Calu3 (cell line): ENCODE measurements at regions not wholly inside any gene's neighbourhood (a gene's known extent, or its start where the extent isn't known, plus 50 kb on each side); places are given as distances from the start of the nearest gene placed in this dataset.

Source experiments
- BruUV-seq: library from RNA; stranded (reverse); fragments of 400-500 nt; replicated peaks from 2 replicates; lab custom pipeline; 2021; lab: Mats Ljungman, UMichigan
- CTCF ChIA-PET: fragments of 300-600 bp; sonication (Branson Sonifier 250); formaldehyde crosslinking; loops from one replicate; lab custom pipeline; 2022; ENCODE audit warnings: antibody characterized with exemption; lab: Charles Lee
- DNase-seq: peaks from one replicate; pipeline ENCODE4 v3.0.0; 2022
- H3K27ac Mint-ChIP-seq: one replicate; pipeline ENCODE4 v1.8.0; 2022; ENCODE audit warnings: mixed read lengths; ENCODE audit not compliant: unreplicated experiment
- H3K27me3 Mint-ChIP-seq: one replicate; pipeline ENCODE4 v1.8.0; 2022; ENCODE audit warnings: mixed read lengths; ENCODE audit not compliant: unreplicated experiment
- H3K36me3 Mint-ChIP-seq: one replicate; pipeline ENCODE4 v1.8.0; 2022; ENCODE audit warnings: mild to moderate bottlenecking, moderate library complexity, mixed read lengths; ENCODE audit not compliant: insufficient read depth, unreplicated experiment
- H3K4me1 Mint-ChIP-seq: one replicate; pipeline ENCODE4 v1.8.0; 2022; ENCODE audit warnings: mild to moderate bottlenecking, low read depth, mixed read lengths; ENCODE audit not compliant: unreplicated experiment
- H3K4me3 Mint-ChIP-seq: one replicate; pipeline ENCODE4 v1.8.0; 2022; ENCODE audit warnings: mild to moderate bottlenecking, low read depth, moderate library complexity, mixed read lengths; ENCODE audit not compliant: unreplicated experiment
- H3K9me3 Mint-ChIP-seq: one replicate; pipeline ENCODE4 v1.8.0; 2022; ENCODE audit warnings: low read depth, mixed read lengths; ENCODE audit not compliant: unreplicated experiment
- intact Hi-C: fragments of 100-400 bp; cut with micrococcal nuclease; formaldehyde crosslinking; loops from one replicate; pipeline ENCODE4 v1.10.0; 2022; ENCODE audit not compliant: unreplicated experiment
- TF ChIP-seq, protein P1 (sequence below): fragments of 200-600 bp; IDR thresholded peaks from one replicate; pipeline ENCODE4 v1.8.0; 2022; ENCODE audit warnings: antibody characterized with exemption; ENCODE audit not compliant: unreplicated experiment

DNA sequence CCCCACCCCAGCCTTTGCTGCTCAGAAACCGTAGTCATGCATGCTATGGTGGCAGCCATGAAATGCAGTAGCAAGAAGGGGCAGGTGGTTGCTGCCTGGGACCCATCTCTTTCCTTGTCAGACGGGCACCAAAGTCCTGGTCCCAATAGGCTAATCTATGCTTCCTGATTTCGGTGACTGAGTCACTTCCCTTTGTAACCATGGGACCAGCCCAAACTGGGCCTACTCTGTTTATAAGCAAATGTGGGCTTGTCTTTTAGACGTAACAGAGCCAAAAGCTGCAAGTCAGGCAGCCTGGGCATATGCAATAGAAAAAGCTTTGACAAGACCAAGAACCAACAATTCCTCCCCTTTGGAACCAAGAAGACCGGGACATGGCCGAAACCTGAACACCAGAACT lies 99.1 kb upstream of the RBBP6 start:
- CTCF ChIA-PET: no interaction called here

DNA sequence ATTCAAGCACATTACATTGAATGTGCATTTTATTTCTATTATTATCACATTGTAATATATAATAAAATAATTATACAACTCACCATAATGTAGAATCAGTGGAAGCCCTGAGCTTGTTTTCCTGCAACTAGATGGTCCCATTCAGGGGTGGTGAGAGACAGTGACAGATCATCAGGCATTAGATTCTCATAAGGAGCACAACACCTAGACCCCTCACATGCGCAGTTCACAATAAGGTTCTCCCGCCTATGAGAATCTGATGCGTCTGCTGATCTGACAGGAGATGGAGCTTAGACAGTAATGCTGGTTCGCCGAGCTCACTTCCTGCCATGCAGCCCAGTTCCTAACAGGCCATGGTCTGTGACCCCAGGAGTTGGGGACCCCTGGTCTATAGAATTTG lies 96.7 kb upstream of the RBBP6 start:
- Mint-ChIP-seq H3K9me3 (no peaks in the 10 kb centered on the region), H3K27ac (no peak overlapping the region), H3K4me1 (no peaks in the 10 kb centered on the region), H3K4me3 (no peak overlapping the region), H3K36me3 (no peaks in the 10 kb centered on the region), H3K27me3 (peaks cover 61% of the 10 kb centered on the region)
- intact Hi-C loops: no loop called here
- CTCF ChIA-PET: no interaction called here
- BruUV-seq: no TSS peak
- TF ChIP-seq, protein P1, sequence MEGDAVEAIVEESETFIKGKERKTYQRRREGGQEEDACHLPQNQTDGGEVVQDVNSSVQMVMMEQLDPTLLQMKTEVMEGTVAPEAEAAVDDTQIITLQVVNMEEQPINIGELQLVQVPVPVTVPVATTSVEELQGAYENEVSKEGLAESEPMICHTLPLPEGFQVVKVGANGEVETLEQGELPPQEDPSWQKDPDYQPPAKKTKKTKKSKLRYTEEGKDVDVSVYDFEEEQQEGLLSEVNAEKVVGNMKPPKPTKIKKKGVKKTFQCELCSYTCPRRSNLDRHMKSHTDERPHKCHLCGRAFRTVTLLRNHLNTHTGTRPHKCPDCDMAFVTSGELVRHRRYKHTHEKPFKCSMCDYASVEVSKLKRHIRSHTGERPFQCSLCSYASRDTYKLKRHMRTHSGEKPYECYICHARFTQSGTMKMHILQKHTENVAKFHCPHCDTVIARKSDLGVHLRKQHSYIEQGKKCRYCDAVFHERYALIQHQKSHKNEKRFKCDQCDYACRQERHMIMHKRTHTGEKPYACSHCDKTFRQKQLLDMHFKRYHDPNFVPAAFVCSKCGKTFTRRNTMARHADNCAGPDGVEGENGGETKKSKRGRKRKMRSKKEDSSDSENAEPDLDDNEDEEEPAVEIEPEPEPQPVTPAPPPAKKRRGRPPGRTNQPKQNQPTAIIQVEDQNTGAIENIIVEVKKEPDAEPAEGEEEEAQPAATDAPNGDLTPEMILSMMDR: no peak
- DNase-seq: no peak

More for the DNA sequence above, 99.1 kb upstream of the RBBP6 start:
- TF ChIP-seq, protein P1: no peak
- BruUV-seq: no TSS peak
- peaks cover 80% of the 10 kb centered on the region for H3K27me3 Mint-ChIP-seq
- no peak overlapping the region for H3K27ac Mint-ChIP-seq
- no peak overlapping the region for H3K4me3 Mint-ChIP-seq
- intact Hi-C loops: no loop called here
- no peak for DNase-seq
- H3K36me3 Mint-ChIP-seq: no peaks in the 10 kb centered on the region
- H3K9me3 Mint-ChIP-seq: no peaks in the 10 kb centered on the region
- no peaks in the 10 kb centered on the region for H3K4me1 Mint-ChIP-seq

DNA sequence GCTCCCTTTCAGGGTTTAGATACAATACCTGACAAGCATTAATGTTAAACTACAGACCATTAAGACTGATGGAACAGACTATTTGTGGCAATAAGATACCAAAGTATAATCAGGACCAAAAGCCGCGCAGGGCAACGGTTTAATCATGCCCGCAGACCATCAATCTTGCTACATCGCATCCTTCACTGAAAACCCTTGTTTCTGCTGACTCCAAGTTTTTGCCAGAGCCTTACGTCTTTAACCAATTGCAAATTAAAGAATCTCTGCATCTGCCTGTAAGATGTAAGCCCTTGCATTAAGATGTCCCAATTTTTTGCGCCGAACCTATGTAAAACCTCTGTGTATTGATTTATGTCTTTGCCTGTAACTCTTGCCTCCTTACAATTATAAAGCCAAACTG lies 94.2 kb upstream of the RBBP6 start:
- peaks cover 48% of the 10 kb centered on the region for H3K27me3 Mint-ChIP-seq
- no TSS peak for BruUV-seq
- no peaks in the 10 kb centered on the region for H3K4me1 Mint-ChIP-seq
- intact Hi-C loops: no loop called here
- TF ChIP-seq, protein P1: no peak
- no peak for DNase-seq
- no peaks in the 10 kb centered on the region for H3K9me3 Mint-ChIP-seq
- H3K4me3 Mint-ChIP-seq: no peak overlapping the region
- H3K27ac Mint-ChIP-seq: no peak overlapping the region
- CTCF ChIA-PET: no interaction called here
- no peaks in the 10 kb centered on the region for H3K36me3 Mint-ChIP-seq

DNA sequence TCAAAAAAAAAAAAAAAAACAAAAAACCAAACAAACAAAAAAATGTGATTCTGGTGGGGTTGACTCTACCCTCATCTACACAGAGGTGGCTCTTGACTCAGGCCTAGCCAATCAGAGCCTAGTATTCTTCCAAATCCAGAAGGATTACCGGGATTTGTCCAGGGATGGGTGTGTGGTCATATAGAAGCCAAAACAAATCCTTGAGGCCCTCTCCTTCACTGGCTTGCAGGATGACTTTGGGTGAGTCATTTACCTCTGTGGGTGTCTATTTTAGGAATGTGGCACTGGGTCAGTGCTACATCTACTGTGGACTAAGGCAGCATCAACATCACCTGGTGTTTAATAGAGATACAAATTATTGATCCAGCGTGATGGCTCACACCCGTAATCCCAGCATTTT lies 93.2 kb upstream of the RBBP6 start:
- Mint-ChIP-seq H3K4me1 (no peaks in the 10 kb centered on the region), H3K27me3 (peaks cover 47% of the 10 kb centered on the region), H3K9me3 (no peaks in the 10 kb centered on the region), H3K36me3 (no peaks in the 10 kb centered on the region), H3K27ac (no peak overlapping the region), H3K4me3 (no peak overlapping the region)
- intact Hi-C loops: no loop called here
- TF ChIP-seq, protein P1: no peak
- no TSS peak for BruUV-seq
- CTCF ChIA-PET: no interaction called here
- no peak for DNase-seq
